Panc1 (cell line): ENCODE measurements at regions not wholly inside any gene's neighbourhood (a gene's known extent, or its start where the extent isn't known, plus 50 kb on each side); places are given as distances from the start of the nearest gene placed in this dataset.
A peak's percentile ranks its signal among the peaks of the same experiment; 100 is the strongest.
"Not testable (repeated sequence)": the region's sequence is repeated elsewhere in the genome, so short reads cannot be mapped to it uniquely, and the experiment has no call there.

Experiments used
- ATAC-seq: fragments of 200-7000 bp; cut with Tn5 transposase; 2 replicates; pipeline ENCODE4 v1.9.1; 2020; ENCODE audit warnings: mild to moderate bottlenecking, moderate library complexity
- BruUV-seq: library from RNA; stranded (reverse); fragments of 400-500 nt; replicated peaks from 2 replicates; lab custom pipeline; 2021; lab: Mats Ljungman, UMichigan
- CTCF ChIA-PET: fragments of 300-600 bp; sonication (Branson Sonifier 250); formaldehyde crosslinking; loops from one replicate; lab custom pipeline; 2022; ENCODE audit warnings: antibody characterized with exemption; lab: Charles Lee
- POLR2A ChIA-PET: fragments of 300-600 bp; sonication (Branson Sonifier 250); formaldehyde crosslinking; loops from one replicate; lab custom pipeline; 2022; ENCODE audit warnings: antibody characterized with exemption; lab: Charles Lee
- DNase-seq: peaks from one replicate; pipeline ENCODE4 v3.0.0-alpha.2; 2010; ENCODE audit warnings: low read depth, low spot score
- H3K27ac ChIP-seq: 2 replicates; pipeline ENCODE4 v1.5.1; 2011; ENCODE audit warnings: mild to moderate bottlenecking, low read length, inconsistent platforms
- H3K27me3 ChIP-seq: fragments of 200-500 bp; sonication (Bioruptor generic); 2 replicates; pipeline ENCODE4 v1.6.0; 2014; ENCODE audit warnings: low read length, inconsistent platforms; ENCODE audit not compliant: control insufficient read depth, insufficient read depth
- H3K36me3 ChIP-seq: fragments of 200-500 bp; sonication (Bioruptor generic); 2 replicates; pipeline ENCODE4 v1.5.1; 2014; ENCODE audit warnings: inconsistent platforms, mild to moderate bottlenecking, low read length, moderate library complexity; ENCODE audit not compliant: control insufficient read depth, insufficient read depth
- H3K4me1 ChIP-seq: 2 replicates; pipeline ENCODE4 v1.5.1; 2011; ENCODE audit warnings: inconsistent platforms, mild to moderate bottlenecking, low read length, moderate library complexity; ENCODE audit not compliant: control insufficient read depth, insufficient read depth
- H3K4me3 ChIP-seq, 2 experiments: 2 replicates each; pipeline ENCODE4 v1.5.1; 2011 to 2012; ENCODE audit warnings: low read depth in 2 of 2, low read length in 2 of 2, mild to moderate bottlenecking in 2 of 2, inconsistent platforms in 1 of 2, moderate library complexity in 1 of 2
- H3K9me3 ChIP-seq: fragments of 200-500 bp; sonication (Bioruptor generic); 2 replicates; pipeline ENCODE4 v1.5.1; 2014; ENCODE audit warnings: low read depth, mild to moderate bottlenecking, inconsistent platforms, low read length, moderate library complexity; ENCODE audit not compliant: control insufficient read depth, insufficient read depth
- in situ Hi-C: cut with HindIII; loops from 2 replicates; pipeline ENCODE4 v1.10.0; 2016; ENCODE audit warnings: low sequenced_read_pairs, low pct_unique_long_range_greater_than_20kb
- intact Hi-C: fragments of 100-400 bp; cut with micrococcal nuclease; formaldehyde crosslinking; loops from one replicate; pipeline ENCODE4 v1.10.0; 2022; ENCODE audit not compliant: unreplicated experiment
- TF ChIP-seq, protein P1 (sequence below): fragments of 450-650 bp; IDR thresholded peaks from 2 replicates; pipeline ENCODE4 v1.5.1; 2017; ENCODE audit warnings: mild to moderate bottlenecking

DNA sequence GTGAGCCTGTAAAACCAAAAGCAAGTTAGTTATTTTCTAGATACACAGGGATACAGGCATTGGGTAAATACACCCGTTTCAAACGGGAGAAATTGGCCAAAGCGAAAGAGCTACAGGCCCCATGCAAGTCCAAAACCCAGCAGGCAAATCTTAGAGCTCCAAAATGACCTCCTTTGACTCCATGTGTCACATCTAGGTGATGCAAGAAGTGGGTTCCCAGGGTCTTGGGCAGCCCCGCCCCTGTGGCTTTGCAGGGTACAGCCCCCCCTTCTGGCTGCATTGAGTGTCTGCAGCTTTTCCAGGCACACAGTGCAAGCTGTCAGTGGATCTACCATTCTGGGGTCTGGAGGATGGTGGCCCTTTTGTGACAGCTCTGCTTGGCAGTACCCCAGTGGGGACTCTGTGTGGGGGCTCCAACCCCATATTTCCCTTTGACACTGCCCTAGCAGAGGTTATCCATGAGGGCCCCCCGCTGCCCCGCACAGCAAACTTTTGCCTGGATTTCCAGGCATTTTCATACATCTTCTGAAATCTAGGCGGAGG lies 1367.6 kb downstream of the CDH12 start:
- H3K36me3 ChIP-seq, H3K27ac ChIP-seq, H3K4me1 ChIP-seq, ATAC-seq, H3K27me3 ChIP-seq, intact Hi-C loops, H3K4me3 ChIP-seq, POLR2A ChIA-PET, DNase-seq, CTCF ChIA-PET, H3K9me3 ChIP-seq, BruUV-seq, in situ Hi-C loops: not testable (repeated sequence)
- TF ChIP-seq, protein P1, sequence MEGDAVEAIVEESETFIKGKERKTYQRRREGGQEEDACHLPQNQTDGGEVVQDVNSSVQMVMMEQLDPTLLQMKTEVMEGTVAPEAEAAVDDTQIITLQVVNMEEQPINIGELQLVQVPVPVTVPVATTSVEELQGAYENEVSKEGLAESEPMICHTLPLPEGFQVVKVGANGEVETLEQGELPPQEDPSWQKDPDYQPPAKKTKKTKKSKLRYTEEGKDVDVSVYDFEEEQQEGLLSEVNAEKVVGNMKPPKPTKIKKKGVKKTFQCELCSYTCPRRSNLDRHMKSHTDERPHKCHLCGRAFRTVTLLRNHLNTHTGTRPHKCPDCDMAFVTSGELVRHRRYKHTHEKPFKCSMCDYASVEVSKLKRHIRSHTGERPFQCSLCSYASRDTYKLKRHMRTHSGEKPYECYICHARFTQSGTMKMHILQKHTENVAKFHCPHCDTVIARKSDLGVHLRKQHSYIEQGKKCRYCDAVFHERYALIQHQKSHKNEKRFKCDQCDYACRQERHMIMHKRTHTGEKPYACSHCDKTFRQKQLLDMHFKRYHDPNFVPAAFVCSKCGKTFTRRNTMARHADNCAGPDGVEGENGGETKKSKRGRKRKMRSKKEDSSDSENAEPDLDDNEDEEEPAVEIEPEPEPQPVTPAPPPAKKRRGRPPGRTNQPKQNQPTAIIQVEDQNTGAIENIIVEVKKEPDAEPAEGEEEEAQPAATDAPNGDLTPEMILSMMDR, result peak; percentile 64

DNA sequence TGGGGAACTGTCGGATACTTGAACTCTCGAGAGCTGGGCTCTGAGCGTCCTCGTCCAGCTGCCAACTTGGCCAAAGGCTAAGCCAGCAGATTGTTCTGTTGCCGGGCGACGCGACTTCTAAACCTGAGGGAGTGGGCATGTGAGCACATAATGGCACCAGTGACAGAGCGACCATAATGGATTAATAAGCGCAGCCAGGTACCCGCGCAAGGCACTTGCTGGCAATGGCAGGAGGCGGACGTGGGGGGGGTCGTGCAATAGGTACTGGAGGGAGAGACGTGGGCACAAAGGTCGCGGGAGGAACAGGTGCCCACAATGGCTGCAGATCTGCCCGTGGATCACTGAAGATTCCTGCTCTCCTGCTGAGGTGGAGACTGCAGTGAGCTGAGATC lies 1368.7 kb downstream of the CDH12 start:
- intact Hi-C loops, H3K4me1 ChIP-seq, H3K27ac ChIP-seq, H3K36me3 ChIP-seq, H3K9me3 ChIP-seq, DNase-seq, ATAC-seq, CTCF ChIA-PET, POLR2A ChIA-PET, in situ Hi-C loops, BruUV-seq, H3K4me3 ChIP-seq, H3K27me3 ChIP-seq: not testable (repeated sequence)

DNA sequence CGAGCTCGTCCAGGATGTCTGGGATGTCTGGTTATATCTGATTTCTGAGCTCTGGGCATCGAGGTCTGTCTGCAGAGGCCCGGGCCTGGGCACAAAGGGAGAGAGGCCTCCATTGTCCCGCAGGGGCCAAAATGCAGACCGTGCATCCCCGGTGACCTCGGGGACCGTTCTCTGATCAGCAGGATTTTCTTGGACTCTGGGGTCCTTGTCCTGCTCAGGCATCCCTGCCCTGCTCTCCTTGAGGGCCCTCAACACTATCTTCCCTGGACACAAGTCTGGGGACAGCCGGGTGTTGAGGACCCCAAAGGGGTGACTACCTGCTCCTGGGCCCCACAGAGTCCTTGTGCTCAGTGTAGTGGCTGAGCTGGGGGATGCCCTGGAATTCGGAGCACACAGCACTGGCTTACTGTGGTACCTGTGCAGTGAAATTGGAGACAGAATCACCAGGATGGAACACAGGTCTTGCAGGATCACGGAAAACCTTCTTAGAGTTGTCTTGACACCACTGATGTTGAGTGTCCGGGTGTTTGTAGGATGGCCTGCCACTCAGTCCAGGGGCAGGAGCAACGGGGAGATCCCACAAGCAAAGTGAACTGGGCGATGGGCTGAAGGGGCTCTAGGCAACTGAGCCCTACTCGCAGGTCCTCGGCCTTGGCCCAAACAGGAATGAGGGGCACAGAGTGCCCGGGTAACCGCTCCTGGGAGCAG lies 1369.2 kb downstream of the CDH12 start:
- H3K4me3 ChIP-seq, H3K9me3 ChIP-seq, DNase-seq, H3K27me3 ChIP-seq, H3K36me3 ChIP-seq, ATAC-seq, H3K27ac ChIP-seq, in situ Hi-C loops, BruUV-seq, CTCF ChIA-PET, intact Hi-C loops, H3K4me1 ChIP-seq, POLR2A ChIA-PET: not testable (repeated sequence)

DNA sequence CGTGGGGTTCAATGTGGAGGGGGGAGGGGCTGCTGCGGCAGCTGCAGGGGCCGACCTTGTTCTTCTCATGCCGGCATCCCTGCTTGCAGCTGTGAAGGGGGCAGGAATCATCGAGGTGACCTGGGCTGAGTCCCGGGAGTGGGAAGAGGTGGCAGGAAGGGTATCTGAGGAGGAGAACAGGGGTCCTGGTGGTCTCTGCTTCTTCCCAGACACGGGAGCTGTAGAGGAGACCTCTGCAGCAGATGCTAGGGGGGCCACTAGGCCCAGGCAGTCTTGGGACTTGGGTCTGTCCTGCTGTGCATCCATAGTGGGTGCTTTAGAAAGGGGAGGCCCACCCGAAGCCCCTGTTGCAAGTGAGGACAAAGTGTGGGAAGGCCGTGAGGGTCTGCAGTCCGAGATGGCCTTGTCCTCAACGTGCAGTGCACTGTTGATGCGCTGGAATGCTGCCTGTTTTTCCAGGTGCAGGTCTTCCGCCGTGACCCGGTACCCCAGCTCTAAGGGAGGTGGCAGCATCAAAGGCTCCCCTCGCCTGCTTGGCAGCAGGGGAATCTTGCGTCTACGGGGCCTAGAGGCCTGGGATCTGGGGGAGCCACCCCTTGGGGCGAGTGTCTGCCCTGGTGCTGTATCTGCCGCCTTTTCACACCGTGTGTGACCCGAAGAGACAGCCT lies 1370.0 kb downstream of the CDH12 start:
- BruUV-seq, H3K36me3 ChIP-seq, CTCF ChIA-PET, DNase-seq, ATAC-seq, intact Hi-C loops, in situ Hi-C loops, H3K9me3 ChIP-seq, POLR2A ChIA-PET, H3K4me3 ChIP-seq, H3K4me1 ChIP-seq, H3K27ac ChIP-seq, H3K27me3 ChIP-seq: not testable (repeated sequence)

DNA sequence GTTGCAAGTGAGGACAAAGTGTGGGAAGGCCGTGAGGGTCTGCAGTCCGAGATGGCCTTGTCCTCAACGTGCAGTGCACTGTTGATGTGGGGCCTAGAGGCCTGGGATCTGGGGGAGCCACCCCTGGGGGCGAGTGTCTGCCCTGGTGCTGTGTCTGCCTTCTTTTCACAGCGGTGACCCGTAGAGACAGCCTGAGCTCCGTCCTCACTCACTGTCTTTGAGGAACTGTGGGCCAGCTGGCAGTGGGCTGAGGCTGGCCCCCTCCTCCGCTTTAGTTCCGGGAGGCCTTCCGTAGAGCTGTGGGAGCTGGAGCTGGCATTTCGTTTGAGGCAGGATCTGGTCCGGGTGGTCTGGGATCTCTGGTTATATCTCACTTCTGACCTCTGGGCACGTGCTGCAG lies 1370.6 kb downstream of the CDH12 start:
- H3K9me3 ChIP-seq, H3K4me3 ChIP-seq, DNase-seq, POLR2A ChIA-PET, intact Hi-C loops, H3K36me3 ChIP-seq, ATAC-seq, BruUV-seq, H3K4me1 ChIP-seq, in situ Hi-C loops, H3K27ac ChIP-seq, H3K27me3 ChIP-seq, CTCF ChIA-PET: not testable (repeated sequence)

DNA sequence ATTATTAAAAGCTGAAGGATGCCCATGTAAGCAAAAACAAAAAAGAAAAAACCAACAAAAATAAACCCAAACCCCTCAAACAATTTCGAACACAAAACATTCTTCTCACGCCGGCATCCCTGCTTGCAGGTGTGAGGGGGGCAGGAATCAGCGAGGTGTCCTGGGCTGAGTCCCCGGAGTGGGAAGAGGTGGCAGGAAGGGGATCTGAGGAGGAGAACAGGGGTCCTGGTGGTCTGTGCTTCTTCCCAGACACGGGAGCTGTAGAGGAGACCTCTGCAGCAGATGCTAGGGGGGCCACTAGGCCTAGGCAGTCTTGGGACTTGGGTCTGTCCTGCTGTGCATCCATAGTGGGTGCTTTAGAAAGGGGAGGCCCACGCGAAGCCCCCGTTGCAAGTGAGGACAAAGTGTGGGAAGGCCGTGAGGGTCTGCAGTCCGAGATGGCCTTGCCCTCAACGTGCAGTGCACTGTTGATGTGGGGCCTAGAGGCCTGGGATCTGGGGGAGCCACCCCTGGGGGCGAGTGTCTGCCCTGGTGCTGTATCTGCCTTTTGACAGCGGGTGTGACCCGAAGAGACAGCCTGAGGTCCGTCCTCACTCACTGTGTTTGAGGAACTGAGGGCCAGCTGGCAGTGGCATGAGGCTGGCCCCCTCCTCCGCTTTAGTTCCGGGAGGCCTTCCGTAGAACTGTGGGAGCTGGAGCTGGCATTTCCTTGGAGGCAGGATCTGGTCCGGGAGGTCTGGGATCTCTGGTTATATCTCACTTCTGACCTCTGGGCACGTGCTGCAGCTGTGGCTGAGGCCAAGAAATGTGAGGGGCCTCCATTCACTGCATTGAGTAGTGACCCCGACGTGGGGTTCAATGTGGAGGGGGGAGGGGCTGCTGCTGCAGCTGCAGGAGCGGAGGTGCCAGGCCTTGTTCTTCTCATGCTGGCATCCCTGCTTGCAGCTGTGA lies 1371.5 kb downstream of the CDH12 start:
- in situ Hi-C loops, CTCF ChIA-PET, ATAC-seq: not testable (repeated sequence)

More for the DNA sequence above, 1371.5 kb downstream of the CDH12 start:
- H3K4me1 ChIP-seq, H3K27ac ChIP-seq, H3K27me3 ChIP-seq, H3K9me3 ChIP-seq, BruUV-seq, H3K36me3 ChIP-seq, H3K4me3 ChIP-seq, intact Hi-C loops, DNase-seq, POLR2A ChIA-PET: not testable (repeated sequence)
